ENCODE measurements at regions not wholly inside any gene's neighbourhood (a gene's known extent, or its start where the extent isn't known, plus 50 kb on each side); places are given as distances from the start of the nearest gene placed in this dataset.

GRCh38 chr11:38356255-38356654 lies 1758.2 kb upstream of the RAG2 start (continued):
- TF ChIP-seq MXD1 (CRISPR knock-in tag; IDR thresholded peaks at IDR 0.05) (no peak), ZNF737 (CRISPR knock-in tag; IDR thresholded peaks at IDR 0.05; ENCODE audit: borderline replicate concordance) (no peak)

GRCh38 chr11:38345286-38345685 lies 1747.2 kb upstream of the RAG2 start:
- no peak overlapping the region for H2AFZ ChIP-seq (ENCODE audit: low read length)
- TF ChIP-seq ZNF18 (CRISPR knock-in tag; IDR thresholded peaks at IDR 0.05; ENCODE audit: insufficient replicate concordance) (no peak), CREBL2 (CRISPR knock-in tag; IDR thresholded peaks at IDR 0.05; ENCODE audit: borderline replicate concordance) (no peak), PATZ1 (CRISPR knock-in tag; IDR thresholded peaks at IDR 0.05) (no peak), RNF2 (conservative IDR thresholded peaks at IDR 0.05; ENCODE audit: low read depth) (no peak), ZNF879 (CRISPR knock-in tag; IDR thresholded peaks at IDR 0.05) (no peak), ZIK1 (CRISPR knock-in tag; IDR thresholded peaks at IDR 0.05; ENCODE audit: borderline replicate concordance, low read depth) (no peak), TFDP1 (CRISPR knock-in tag; IDR thresholded peaks at IDR 0.05; ENCODE audit: borderline replicate concordance) (no peak), ZNF792 (CRISPR knock-in tag; IDR thresholded peaks at IDR 0.05) (no peak), SOX13 (IDR thresholded peaks at IDR 0.05) (no peak), SOX13 (CRISPR knock-in tag; conservative IDR thresholded peaks at IDR 0.05 in 1 of 2, IDR thresholded peaks at IDR 0.05 in 1 of 2) (no peak), RFX3 (CRISPR knock-in tag; IDR thresholded peaks at IDR 0.05) (no peak), ZNF44 (CRISPR knock-in tag; IDR thresholded peaks at IDR 0.05) (no peak), ZNF552 (CRISPR knock-in tag; IDR thresholded peaks at IDR 0.05; ENCODE audit: borderline replicate concordance) (no peak), ZNF354B (CRISPR knock-in tag; IDR thresholded peaks at IDR 0.05) (no peak), YEATS4 (CRISPR knock-in tag; IDR thresholded peaks at IDR 0.05; ENCODE audit: borderline replicate concordance) (no peak), NCOA5 (CRISPR knock-in tag; IDR thresholded peaks at IDR 0.05) (no peak), FOXM1 (CRISPR knock-in tag; IDR thresholded peaks at IDR 0.05) (no peak), FOXK1 (CRISPR knock-in tag; IDR thresholded peaks at IDR 0.05; ENCODE audit: borderline replicate concordance, low read depth) (no peak), ZFP1 (CRISPR knock-in tag; IDR thresholded peaks at IDR 0.05) (no peak)

More at GRCh38 chr11:38345286-38345685, 1747.2 kb upstream of the RAG2 start:
- no TSS peak for BruUV-seq (replicated peaks)
- Histone ChIP-seq H3K27ac (ENCODE audit: extremely low read length, insufficient read depth, low read length) (no peak overlapping the region), H3K9me3 (ENCODE audit: low read length) (peaks cover 69% of the 10 kb centered on the region), H3K36me3 (replicated peaks in 1 of 2; ENCODE audit: control insufficient read depth in 1 of 2, insufficient read depth in 2 of 2, low read length in 2 of 2) (no peaks in the 10 kb centered on the region), H3K4me1 (ENCODE audit: insufficient read depth, low read length) (no peaks in the 10 kb centered on the region), H3K79me2 (ENCODE audit: insufficient read depth, low read length) (no peaks in the 10 kb centered on the region), H4K20me1 (ENCODE audit: insufficient read depth, low read length) (no peaks in the 10 kb centered on the region), H3K4me3 (replicated peaks in 1 of 3; ENCODE audit: insufficient read depth in 1 of 3, low read depth in 2 of 3, low read length in 3 of 3) (no peak overlapping the region), H3K9ac (ENCODE audit: insufficient read depth, low read depth, low read length) (no peak overlapping the region), H3K4me2 (ENCODE audit: low read depth, low read length) (no peak overlapping the region), H3K27me3 (ENCODE audit: control insufficient read depth in 1 of 2, insufficient read depth in 2 of 2, low read length in 2 of 2) (no peaks in the 10 kb centered on the region)
- CTCF ChIA-PET (ENCODE audit: low intra/inter-chr PET ratio, low total read pairs) = no interaction called here
- intact Hi-C loops (cut with micrococcal nuclease; ENCODE audit: unreplicated experiment) (no loop called here), in situ Hi-C loops (cut with HindIII; ENCODE audit: extremely low pct_ligation_motif_present, low pct_unique_long_range_greater_than_20kb) (no loop called here)
- WGBS (ENCODE audit: low lambda C conversion rate) = 22% methylated on average over 3 of the region's 3 CpGs
- ATAC-seq (no peak), FAIRE-seq (no peak), DNase-seq (ENCODE audit: low spot score) (peak; percentile 2)
- POLR2A ChIA-PET = no interaction called here

All from HepG2 (cell line).